Activated CD8-positive, alpha-beta T cell treated with anti-CD3 and anti-CD28 coated beads for 36 hours (primary cell): ENCODE measurements at regions not wholly inside any gene's neighbourhood (a gene's known extent, or its start where the extent isn't known, plus 50 kb on each side); places are given as distances from the start of the nearest gene placed in this dataset.

Source experiments
- ATAC-seq: fragments of 200-7000 bp; cut with Tn5 transposase; one replicate; pipeline ENCODE4 v1.10.0; 2021; ENCODE audit warnings: mild to moderate bottlenecking, moderate library complexity
- CTCF ChIA-PET: fragments of 350-600 bp; sonication (Branson Sonifier 250); formaldehyde crosslinking; loops from one replicate; lab custom pipeline; 2021; ENCODE audit warnings: antibody characterized with exemption; lab: Charles Lee
- POLR2A ChIA-PET: fragments of 350-600 bp; sonication (Branson Sonifier 250); formaldehyde crosslinking; loops from one replicate; lab custom pipeline; 2021; ENCODE audit warnings: antibody characterized with exemption; lab: Charles Lee
- DNase-seq: peaks from one replicate; pipeline ENCODE4 v3.0.0-alpha.2; 2020
- H3K27ac Mint-ChIP-seq: one replicate; pipeline ENCODE4 v1.8.0; 2021; ENCODE audit warnings: mild to moderate bottlenecking, mixed read lengths
- H3K27me3 Mint-ChIP-seq: one replicate; pipeline ENCODE4 v1.8.0; 2021; ENCODE audit warnings: mixed read lengths
- H3K36me3 Mint-ChIP-seq: one replicate; pipeline ENCODE4 v1.8.0; 2021; ENCODE audit warnings: low read depth, mixed read lengths
- H3K4me1 Mint-ChIP-seq: one replicate; pipeline ENCODE4 v1.8.0; 2021; ENCODE audit warnings: low read depth, mixed read lengths
- H3K4me3 Mint-ChIP-seq: one replicate; pipeline ENCODE4 v1.8.0; 2021; ENCODE audit warnings: mild to moderate bottlenecking, moderate library complexity, mixed read lengths
- H3K9me3 Mint-ChIP-seq: one replicate; pipeline ENCODE4 v1.8.0; 2021; ENCODE audit warnings: mixed read lengths
- CTCF ChIP-seq: fragments of 200-600 bp; IDR thresholded peaks from one replicate; pipeline ENCODE4 v1.8.0; 2022; ENCODE audit warnings: antibody characterized with exemption, mild to moderate bottlenecking
- intact Hi-C: fragments of 100-400 bp; cut with micrococcal nuclease; formaldehyde crosslinking; loops from one replicate; pipeline ENCODE4 v1.10.0; 2022

- TF ChIP-seq CTCF = no peak
- ATAC-seq (no peak), DNase-seq (no peak)
- ChIA-PET POLR2A (interaction anchor here (0.7 kb wide), 1 partner anchor 87 kb away, joined by 3 read pairs; no protein-coding TSS in a partner anchor), CTCF (no interaction called here)
- Mint-ChIP-seq H3K4me3 (no peak overlapping the region), H3K27me3 (peaks cover 10% of the 10 kb centered on the region), H3K27ac (no peak overlapping the region), H3K36me3 (no peaks in the 10 kb centered on the region), H3K9me3 (no peaks in the 10 kb centered on the region), H3K4me1 (no peaks in the 10 kb centered on the region)
- intact Hi-C loops = no loop called here
Measured at GRCh38 chr10:125283836-125284614, 123.7 kb upstream of the CTBP2 start.

- no peak for ATAC-seq
- no peaks in the 10 kb centered on the region for H3K4me1 Mint-ChIP-seq
- ChIA-PET POLR2A (no interaction called here), CTCF (no interaction called here)
- no peaks in the 10 kb centered on the region for H3K36me3 Mint-ChIP-seq
- TF ChIP-seq CTCF = no peak
- no peaks in the 10 kb centered on the region for H3K9me3 Mint-ChIP-seq
- DNase-seq = no peak
- intact Hi-C loops = no loop called here
- no peak overlapping the region for H3K4me3 Mint-ChIP-seq
- no peak overlapping the region for H3K27ac Mint-ChIP-seq
- H3K27me3 Mint-ChIP-seq = peaks cover 10% of the 10 kb centered on the region
Measured at GRCh38 chr10:125283191-125283835, 123.0 kb upstream of the CTBP2 start.

GRCh38 chr10:125281091-125281490 lies 120.7 kb upstream of the CTBP2 start:
- no peak for TF ChIP-seq CTCF
- DNase-seq (no peak), ATAC-seq (no peak)
- H3K27ac Mint-ChIP-seq = no peak overlapping the region
- peaks cover 6% of the 10 kb centered on the region for H3K27me3 Mint-ChIP-seq
- no peaks in the 10 kb centered on the region for H3K36me3 Mint-ChIP-seq
- intact Hi-C loops = no loop called here
- H3K9me3 Mint-ChIP-seq = no peaks in the 10 kb centered on the region
- POLR2A ChIA-PET = no interaction called here
- H3K4me1 Mint-ChIP-seq = no peaks in the 10 kb centered on the region
- H3K4me3 Mint-ChIP-seq = no peak overlapping the region
- CTCF ChIA-PET = no interaction called here

- H3K9me3 Mint-ChIP-seq = no peaks in the 10 kb centered on the region
- no peak overlapping the region for H3K4me3 Mint-ChIP-seq
- no peaks in the 10 kb centered on the region for H3K4me1 Mint-ChIP-seq
- H3K36me3 Mint-ChIP-seq = no peaks in the 10 kb centered on the region
- DNase-seq (no peak), ATAC-seq (no peak)
- TF ChIP-seq CTCF = no peak
- H3K27me3 Mint-ChIP-seq = peaks cover 2% of the 10 kb centered on the region
- no peak overlapping the region for H3K27ac Mint-ChIP-seq
- ChIA-PET CTCF (no interaction called here), POLR2A (no interaction called here)
- intact Hi-C loops = no loop called here
Measured at GRCh38 chr10:125276133-125276532, 115.8 kb upstream of the CTBP2 start.

DNA sequence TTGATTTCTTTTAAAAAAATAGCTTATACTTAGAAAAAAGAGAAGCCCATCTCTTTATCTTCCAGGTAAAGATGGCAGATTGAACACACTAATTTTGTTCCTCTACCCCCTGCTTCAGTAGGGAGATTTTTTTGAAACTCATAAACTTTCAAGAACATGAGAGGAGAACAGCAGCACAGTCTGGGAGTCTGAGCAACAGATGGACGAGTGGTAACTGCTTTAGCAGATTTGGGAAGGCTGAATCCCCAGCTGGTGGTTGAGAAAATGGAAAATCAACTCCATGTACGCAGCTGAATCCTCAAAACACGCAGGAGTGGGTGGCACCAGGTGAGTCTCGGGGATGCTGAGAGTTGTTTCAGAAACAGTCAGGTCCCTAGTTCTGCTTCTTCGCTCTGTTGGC lies 114.6 kb upstream of the CTBP2 start:
- ChIA-PET CTCF (no interaction called here), POLR2A (interaction anchor here (0.6 kb wide), 1 partner anchor 449 kb away, joined by 3 read pairs; no protein-coding TSS in a partner anchor)
- Mint-ChIP-seq H3K36me3 (no peaks in the 10 kb centered on the region), H3K4me1 (no peaks in the 10 kb centered on the region), H3K9me3 (no peaks in the 10 kb centered on the region), H3K27me3 (peaks cover 2% of the 10 kb centered on the region), H3K4me3 (no peak overlapping the region), H3K27ac (no peak overlapping the region)
- no peak for ATAC-seq
- DNase-seq = no peak
- no peak for TF ChIP-seq CTCF
- intact Hi-C loops = no loop called here
